B cell (primary cell): ENCODE measurements at regions not wholly inside any gene's neighbourhood (a gene's known extent, or its start where the extent isn't known, plus 50 kb on each side); places are given as distances from the start of the nearest gene placed in this dataset.

Experiments
- CTCF ChIP-seq: fragments of 200-600 bp; IDR thresholded peaks from one replicate; pipeline ENCODE4 v1.8.0; 2022; ENCODE audit warnings: antibody characterized with exemption, mild to moderate bottlenecking
- EZH2 ChIP-seq: IDR thresholded peaks from 2 replicates; pipeline ENCODE4 v1.6.1; 2012; ENCODE audit warnings: borderline replicate concordance, low read depth, mild to moderate bottlenecking, moderate library complexity, low read length; ENCODE audit not compliant: insufficient read depth, poor library complexity, severe bottlenecking

- TF ChIP-seq CTCF (no peak), EZH2 (no peak)
Measured at GRCh38 chr3:13158871-13159270, 85.6 kb upstream of the IQSEC1 start.
